Pancreas (tissue), 10 donors: ENCODE measurements at regions not wholly inside any gene's neighbourhood (a gene's known extent, or its start where the extent isn't known, plus 50 kb on each side); places are given as distances from the start of the nearest gene placed in this dataset.

Source experiments
- ATAC-seq, 4 donors: fragments of 200-7000 bp; cut with Tn5 transposase; one replicate each; pipeline versions ENCODE4 v1.8.0 to v1.9.1; 2020; ENCODE audit warnings: mild to moderate bottlenecking in 4 of 4, moderate library complexity in 4 of 4
- DNase-seq, 6 donors: peaks; one replicate each; pipeline ENCODE4 v3.0.0-alpha.2; 2020
- FAIRE-seq: peaks from 2 replicates; lab custom pipeline; 2012; peaks lifted over from hg19 to GRCh38; lab: Jason Lieb, UNC
- H3K27ac ChIP-seq, 4 donors: fragments of 200-600 bp; sonication (generic); 1 replicate in 3 of 4; 2 replicates in 1 of 4; pipeline versions ENCODE4 v1.5.0 to v1.8.0; 2020
- H3K27me3 ChIP-seq, 4 donors: fragments of 200-600 bp; one replicate each; pipeline ENCODE4 v1.8.0; 2021
- H3K36me3 ChIP-seq, 3 donors: fragments of 200-600 bp; sonication (generic) in 1 of 3; one replicate each; pipeline versions ENCODE4 v1.5.0 to v1.8.0; 2020 to 2021
- H3K4me1 ChIP-seq, 3 donors: fragments of 200-600 bp; one replicate each; pipeline ENCODE4 v1.8.0; 2021
- H3K4me3 ChIP-seq, 4 donors: fragments of 200-600 bp; sonication (generic) in 2 of 4; one replicate each; pipeline versions ENCODE4 v1.5.0 to v1.8.0; 2020 to 2021
- H3K9me3 ChIP-seq, 4 donors: fragments of 200-600 bp; one replicate each; pipeline ENCODE4 v1.8.0; 2021
- CTCF ChIP-seq, 4 donors: fragments of 200-600 bp; sonication (generic) in 3 of 4; IDR thresholded peaks; one replicate each; pipeline versions ENCODE4 v1.5.0 to v1.8.0; 2021; ENCODE audit warnings: antibody characterized with exemption in 4 of 4
- WGBS, 2 donors: extraction: QIAGEN DNeasy Blood & Tissue Kit; methylation state at CpG; one replicate each; pipeline ENCODE4 v1.1.7; 2013; 5-methylcytosine and 5-hydroxymethylcytosine counted together
- intact Hi-C, 3 donors: fragments of 100-400 bp; cut with DNase I; formaldehyde crosslinking; loops; one replicate each; pipeline versions ENCODE4 v1.11.1 to v1.14.2; 2022
- donor health status: healthy with polysubstance abuse.
- donor health status: DM: no; HTN: no; CAD: no; lungs with moderate emphysema.
- donor health status: DM: no; HTN: no; CAD: no.
- donor health status: control.
- donor health status: control.
- donor health status: Bipolar disorder and iron deficiency.
- donor health status: DM: yes; HTN: yes; CAD: no.
- donor health status: DM: no; HTN: no; CAD: no.
- donor health status: DM: no; HTN: no; CAD: no.
- donor health status: DM: yes; HTN: yes; CAD: no.

DNA sequence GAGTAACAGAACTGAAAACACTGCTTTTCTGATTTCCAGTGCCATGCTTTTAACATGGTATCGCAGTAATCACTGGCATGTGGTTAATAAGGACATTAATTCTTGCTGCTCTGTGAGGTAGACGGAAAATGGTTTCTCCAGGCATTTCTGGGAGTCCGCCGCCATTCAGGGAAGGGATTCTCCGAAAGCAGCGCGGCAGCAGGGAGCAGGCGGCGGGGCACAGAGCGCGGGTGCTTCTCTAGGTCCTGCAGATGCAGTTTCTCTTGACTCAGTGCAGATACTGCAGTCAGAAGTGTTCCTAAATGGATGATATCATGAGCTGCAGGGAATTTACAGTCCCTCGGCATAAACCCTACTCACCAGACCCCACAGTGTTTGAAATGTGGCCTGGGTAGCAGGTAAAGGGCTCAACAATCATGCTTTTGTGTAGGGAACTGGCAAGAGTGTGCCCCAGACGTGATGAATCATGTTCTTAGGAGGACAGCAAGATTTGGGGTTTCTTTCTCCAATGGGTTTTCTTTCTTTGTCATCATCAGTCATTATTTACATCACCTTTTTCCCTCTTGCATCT lies 338.6 kb upstream of the ARGLU1 start:
- ATAC-seq (no peak), DNase-seq (no peak), FAIRE-seq (no peak)
- Histone ChIP-seq H3K36me3 (no peaks in the 10 kb centered on the region), H3K27me3 (no peaks in the 10 kb centered on the region), H3K4me3 (no peak overlapping the region), H3K4me1 (no peaks in the 10 kb centered on the region), H3K9me3 (no peaks in the 10 kb centered on the region), H3K27ac (no peak overlapping the region)
- TF ChIP-seq CTCF (IDR thresholded peaks at IDR 0.05) = no peak
- intact Hi-C loops = no loop called here
- 85 to 89% methylated on average over 13 of the region's 13 CpGs for WGBS, 2 donors

DNA sequence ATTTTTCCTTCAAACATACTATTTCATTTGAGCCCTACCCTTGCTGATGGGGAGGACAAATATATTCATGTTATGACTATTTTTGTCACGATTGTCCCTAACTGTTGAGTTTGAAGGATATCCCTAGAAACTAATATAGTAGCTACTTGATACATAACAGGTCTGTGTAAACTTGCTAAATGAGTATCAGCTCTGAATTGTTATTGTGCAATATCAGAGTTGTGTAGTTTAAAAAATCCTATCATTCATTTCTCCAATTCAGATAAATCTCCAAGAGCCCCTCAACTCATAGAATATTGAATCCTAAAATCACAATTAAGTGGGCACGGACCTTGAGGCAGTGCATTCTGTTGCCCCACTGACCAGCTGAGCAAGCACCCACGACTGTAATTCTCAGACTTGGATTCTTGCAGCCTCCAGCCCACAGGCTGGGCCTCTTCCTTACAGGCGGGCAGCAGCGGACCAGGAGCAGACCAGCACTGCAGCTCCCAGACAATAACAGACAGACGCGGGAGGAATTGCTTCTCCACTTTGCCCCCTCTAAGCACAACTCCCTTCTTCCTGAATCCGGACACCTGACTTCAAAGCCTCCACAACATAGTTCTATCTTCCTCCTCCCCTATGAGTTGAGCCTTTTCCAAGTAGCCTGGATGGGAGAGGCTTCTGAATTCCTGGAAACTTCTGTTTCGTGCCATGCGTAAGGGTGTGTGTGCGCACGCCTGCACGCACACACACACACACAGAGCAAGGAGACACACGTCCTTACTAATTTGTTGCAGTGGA lies 337.6 kb upstream of the ARGLU1 start:
- no peak for FAIRE-seq
- Histone ChIP-seq H3K36me3 (no peaks in the 10 kb centered on the region), H3K9me3 (no peaks in the 10 kb centered on the region), H3K4me3 (no peak overlapping the region), H3K4me1 (no peaks in the 10 kb centered on the region), H3K27me3 (no peaks in the 10 kb centered on the region), H3K27ac (no peak overlapping the region)
- no peak for ATAC-seq
- no peak for TF ChIP-seq CTCF (IDR thresholded peaks at IDR 0.05)
- 80 to 81% methylated on average over 14 of the region's 14 CpGs for WGBS, 2 donors
- intact Hi-C loops = no loop called here
- DNase-seq = no peak

- TF ChIP-seq CTCF (IDR thresholded peaks at IDR 0.05) = no peak
- FAIRE-seq (no peak), ATAC-seq (peak in 3 of 4 donors; percentile 54 to 84 (median 73)), DNase-seq (no peak)
- Histone ChIP-seq H3K4me1 (peaks cover 0 to 7% (median 5%) of the 10 kb centered on the region in 3 donors), H3K4me3 (no peak overlapping the region), H3K36me3 (no peaks in the 10 kb centered on the region), H3K27me3 (no peaks in the 10 kb centered on the region), H3K27ac (no peak overlapping the region), H3K9me3 (no peaks in the 10 kb centered on the region)
- intact Hi-C loops = no loop called here
Observed at GRCh38 chr13:106899442-106899841, 331.5 kb upstream of the ARGLU1 start.

- no peak overlapping the region for H3K4me3 ChIP-seq
- 72 to 78% methylated on average over 2 of the region's 2 CpGs for WGBS, 2 donors
- H3K36me3 ChIP-seq = no peaks in the 10 kb centered on the region
- DNase-seq (no peak), FAIRE-seq (no peak), ATAC-seq (no peak)
- H3K27ac ChIP-seq = no peak overlapping the region
- intact Hi-C loops = no loop called here
- TF ChIP-seq CTCF (IDR thresholded peaks at IDR 0.05) = no peak
- no peaks in the 10 kb centered on the region for H3K27me3 ChIP-seq
- H3K4me1 ChIP-seq = peaks cover 0 to 7% (median 5%) of the 10 kb centered on the region in 3 donors
- H3K9me3 ChIP-seq = no peaks in the 10 kb centered on the region
Observed at GRCh38 chr13:106898231-106898630, 330.3 kb upstream of the ARGLU1 start.

DNA sequence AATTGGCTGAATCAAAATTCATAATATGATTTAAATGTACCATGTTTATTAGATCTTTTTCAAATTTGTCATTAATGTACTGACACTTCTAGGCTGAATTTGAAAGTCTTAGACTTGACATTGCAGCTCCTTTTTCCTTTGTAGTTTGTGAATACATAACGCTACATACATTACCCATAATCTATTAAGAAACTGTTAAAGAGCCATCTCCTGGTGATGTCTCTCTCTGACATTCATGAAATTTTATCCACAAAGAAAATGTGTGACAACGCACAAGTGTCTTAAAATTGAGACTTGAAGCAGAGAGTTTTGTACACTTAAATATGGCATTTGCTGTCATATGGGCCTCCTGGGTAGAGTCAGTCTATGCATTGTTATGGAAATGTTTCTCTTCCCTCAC lies 320.2 kb upstream of the ARGLU1 start:
- DNase-seq (no peak), FAIRE-seq (no peak), ATAC-seq (no peak)
- Histone ChIP-seq H3K9me3 (no peaks in the 10 kb centered on the region), H3K4me3 (no peak overlapping the region), H3K4me1 (no peaks in the 10 kb centered on the region), H3K36me3 (no peaks in the 10 kb centered on the region), H3K27ac (no peak overlapping the region), H3K27me3 (no peaks in the 10 kb centered on the region)
- intact Hi-C loops = no loop called here
- no peak for TF ChIP-seq CTCF (IDR thresholded peaks at IDR 0.05)
- WGBS, 2 donors = 94 to 97% methylated on average over 2 of the region's 2 CpGs
